ENCODE measurements at regions not wholly inside any gene's neighbourhood (a gene's known extent, or its start where the extent isn't known, plus 50 kb on each side); places are given as distances from the start of the nearest gene placed in this dataset.

DNA sequence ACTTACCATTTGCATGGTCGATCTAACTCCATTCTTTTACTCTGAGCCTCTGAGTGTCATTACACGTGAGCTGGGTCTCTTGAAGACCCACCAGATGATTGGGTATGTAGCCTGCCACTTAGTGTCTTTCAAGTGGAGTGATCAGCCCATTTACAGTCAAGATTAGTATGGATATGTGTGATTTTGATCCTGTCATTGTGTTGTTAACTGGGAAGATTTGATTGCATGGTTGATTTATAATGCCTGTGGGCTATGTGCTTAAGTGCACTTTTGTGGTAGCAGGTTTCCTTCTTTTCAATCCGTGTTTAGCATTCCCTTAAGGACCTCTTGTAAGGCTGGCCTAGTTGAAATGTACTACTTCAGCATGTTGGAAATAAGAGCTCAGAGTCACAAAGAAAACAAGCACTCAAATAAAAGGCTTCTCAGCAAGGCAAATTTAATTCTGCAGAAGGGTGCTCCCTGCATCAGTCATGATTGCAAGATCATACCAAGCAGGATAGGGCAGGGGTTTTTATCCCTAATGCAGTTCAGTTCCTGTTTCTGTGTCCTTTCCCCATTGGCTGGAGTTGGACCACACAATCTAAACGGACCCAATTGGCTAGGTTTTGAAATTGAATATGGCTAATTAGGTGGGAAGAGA lies 230.7 kb upstream of the SYT4 start:
- TF ChIP-seq, protein P1, sequence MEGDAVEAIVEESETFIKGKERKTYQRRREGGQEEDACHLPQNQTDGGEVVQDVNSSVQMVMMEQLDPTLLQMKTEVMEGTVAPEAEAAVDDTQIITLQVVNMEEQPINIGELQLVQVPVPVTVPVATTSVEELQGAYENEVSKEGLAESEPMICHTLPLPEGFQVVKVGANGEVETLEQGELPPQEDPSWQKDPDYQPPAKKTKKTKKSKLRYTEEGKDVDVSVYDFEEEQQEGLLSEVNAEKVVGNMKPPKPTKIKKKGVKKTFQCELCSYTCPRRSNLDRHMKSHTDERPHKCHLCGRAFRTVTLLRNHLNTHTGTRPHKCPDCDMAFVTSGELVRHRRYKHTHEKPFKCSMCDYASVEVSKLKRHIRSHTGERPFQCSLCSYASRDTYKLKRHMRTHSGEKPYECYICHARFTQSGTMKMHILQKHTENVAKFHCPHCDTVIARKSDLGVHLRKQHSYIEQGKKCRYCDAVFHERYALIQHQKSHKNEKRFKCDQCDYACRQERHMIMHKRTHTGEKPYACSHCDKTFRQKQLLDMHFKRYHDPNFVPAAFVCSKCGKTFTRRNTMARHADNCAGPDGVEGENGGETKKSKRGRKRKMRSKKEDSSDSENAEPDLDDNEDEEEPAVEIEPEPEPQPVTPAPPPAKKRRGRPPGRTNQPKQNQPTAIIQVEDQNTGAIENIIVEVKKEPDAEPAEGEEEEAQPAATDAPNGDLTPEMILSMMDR (conservative IDR thresholded peaks at IDR 0.05), result no peak
- no peak for TF ChIP-seq ZFX (IDR thresholded peaks at IDR 0.05)
